ENCODE measurements at regions not wholly inside any gene's neighbourhood (a gene's known extent, or its start where the extent isn't known, plus 50 kb on each side); places are given as distances from the start of the nearest gene placed in this dataset.
"Not testable (repeated sequence)": the region's sequence is repeated elsewhere in the genome, so short reads cannot be mapped to it uniquely, and the experiment has no call there.

GRCh38 chr11:39860931-39861330, 1598.5 kb downstream of the LRRC4C start:
- no peak for ATAC-seq
- intact Hi-C loops (cut with DNase I), result no loop called here
- no peak for DNase-seq (ENCODE audit: low spot score)

- intact Hi-C loops (cut with DNase I), result no loop called here
- ATAC-seq (no peak), DNase-seq (ENCODE audit: low spot score) (no peak)
Observed at GRCh38 chr11:39817241-39817640, 1642.2 kb downstream of the LRRC4C start.

- intact Hi-C loops (cut with DNase I), result no loop called here
- ATAC-seq, result no peak
- no peak for DNase-seq (ENCODE audit: low spot score)
Observed at GRCh38 chr11:39810358-39810757, 1649.1 kb downstream of the LRRC4C start.

GRCh38 chr11:39809833-39810232, 1649.6 kb downstream of the LRRC4C start:
- intact Hi-C loops (cut with DNase I), result no loop called here
- DNase-seq (ENCODE audit: low spot score), result no peak
- no peak for ATAC-seq

GRCh38 chr11:39807904-39808303, 1651.5 kb downstream of the LRRC4C start:
- ATAC-seq, result no peak
- intact Hi-C loops (cut with DNase I), result no loop called here
- no peak for DNase-seq (ENCODE audit: low spot score)

GRCh38 chr11:39806652-39807051, 1652.8 kb downstream of the LRRC4C start:
- DNase-seq (ENCODE audit: low spot score) (no peak), ATAC-seq (no peak)
- intact Hi-C loops (cut with DNase I), result no loop called here

GRCh38 chr11:39804271-39804670, 1655.2 kb downstream of the LRRC4C start:
- intact Hi-C loops (cut with DNase I), result no loop called here
- no peak for DNase-seq (ENCODE audit: low spot score)
- ATAC-seq, result no peak

GRCh38 chr11:39786682-39787081, 1672.8 kb downstream of the LRRC4C start:
- DNase-seq (ENCODE audit: low spot score) (no peak), ATAC-seq (peak; percentile 50)
- intact Hi-C loops (cut with DNase I), result no loop called here

- DNase-seq (ENCODE audit: low spot score), result no peak
- no peak for ATAC-seq
Observed at GRCh38 chr11:39786281-39786680, 1673.2 kb downstream of the LRRC4C start.

GRCh38 chr11:39784873-39785272, 1674.6 kb downstream of the LRRC4C start:
- DNase-seq (ENCODE audit: low spot score) (no peak), ATAC-seq (no peak)
- intact Hi-C loops (cut with DNase I), result no loop called here

More at GRCh38 chr11:39786281-39786680, 1673.2 kb downstream of the LRRC4C start:
- intact Hi-C loops (cut with DNase I), result no loop called here

GRCh38 chr11:39780131-39780530, 1679.3 kb downstream of the LRRC4C start:
- no peak for DNase-seq (ENCODE audit: low spot score)
- intact Hi-C loops (cut with DNase I), result no loop called here
- no peak for ATAC-seq

GRCh38 chr11:39777035-39777434, 1682.4 kb downstream of the LRRC4C start:
- ATAC-seq (no peak), DNase-seq (ENCODE audit: low spot score) (no peak)
- intact Hi-C loops (cut with DNase I), result no loop called here

GRCh38 chr11:39772525-39773137, 1686.8 kb downstream of the LRRC4C start:
- intact Hi-C loops (cut with DNase I), result no loop called here

GRCh38 chr11:39768214-39768613, 1691.2 kb downstream of the LRRC4C start:
- ATAC-seq, result no peak
- no peak for DNase-seq (ENCODE audit: low spot score)
- intact Hi-C loops (cut with DNase I), result no loop called here

More at GRCh38 chr11:39772525-39773137, 1686.8 kb downstream of the LRRC4C start:
- no peak for DNase-seq (ENCODE audit: low spot score)
- no peak for ATAC-seq

GRCh38 chr11:39745401-39745800, 1714.1 kb downstream of the LRRC4C start:
- no peak for ATAC-seq
- DNase-seq (ENCODE audit: low spot score), result no peak
- intact Hi-C loops (cut with DNase I), result no loop called here

GRCh38 chr11:39741066-39741465, 1718.4 kb downstream of the LRRC4C start:
- intact Hi-C loops (cut with DNase I), result no loop called here
- DNase-seq (ENCODE audit: low spot score), result no peak
- no peak for ATAC-seq

GRCh38 chr11:39736351-39736750, 1723.1 kb downstream of the LRRC4C start:
- intact Hi-C loops (cut with DNase I); DNase-seq (ENCODE audit: low spot score); ATAC-seq: not testable (repeated sequence)

- DNase-seq (ENCODE audit: low spot score), result no peak
- intact Hi-C loops (cut with DNase I), result no loop called here
- ATAC-seq, result no peak
Observed at GRCh38 chr11:39732001-39732400, 1727.5 kb downstream of the LRRC4C start.

- ATAC-seq (no peak), DNase-seq (ENCODE audit: low spot score) (no peak)
- intact Hi-C loops (cut with DNase I), result no loop called here
Observed at GRCh38 chr11:39725081-39725480, 1734.4 kb downstream of the LRRC4C start.

- DNase-seq (ENCODE audit: low spot score), result no peak
- no peak for ATAC-seq
- intact Hi-C loops (cut with DNase I), result no loop called here
Observed at GRCh38 chr11:39724404-39724803, 1735.0 kb downstream of the LRRC4C start.

- ATAC-seq (no peak), DNase-seq (ENCODE audit: low spot score) (no peak)
- intact Hi-C loops (cut with DNase I), result no loop called here
Observed at GRCh38 chr11:39712581-39712980, 1746.9 kb downstream of the LRRC4C start.
